Middle frontal gyrus (tissue), 1 donor: ENCODE measurements at regions not wholly inside any gene's neighbourhood (a gene's known extent, or its start where the extent isn't known, plus 50 kb on each side); places are given as distances from the start of the nearest gene placed in this dataset.
"Not testable (repeated sequence)": the region's sequence is repeated elsewhere in the genome, so short reads cannot be mapped to it uniquely, and the experiment has no call there.

Source experiments
- DNase-seq: peaks from one replicate; pipeline ENCODE4 v3.0.0-alpha.2; 2015; ENCODE audit warnings: low spot score; ENCODE audit errors: extremely low spot score

GRCh38 chr12:90512518-90512917, 442.5 kb downstream of the CCER1 start:
- no peak for DNase-seq

GRCh38 chr12:90510948-90511347, 444.0 kb downstream of the CCER1 start:
- DNase-seq: no peak

- DNase-seq: no peak
These were observed 450.2 kb downstream of the CCER1 start for GRCh38 chr12:90504806-90505205.

GRCh38 chr12:90502070-90502469, 452.9 kb downstream of the CCER1 start:
- no peak for DNase-seq

DNA sequence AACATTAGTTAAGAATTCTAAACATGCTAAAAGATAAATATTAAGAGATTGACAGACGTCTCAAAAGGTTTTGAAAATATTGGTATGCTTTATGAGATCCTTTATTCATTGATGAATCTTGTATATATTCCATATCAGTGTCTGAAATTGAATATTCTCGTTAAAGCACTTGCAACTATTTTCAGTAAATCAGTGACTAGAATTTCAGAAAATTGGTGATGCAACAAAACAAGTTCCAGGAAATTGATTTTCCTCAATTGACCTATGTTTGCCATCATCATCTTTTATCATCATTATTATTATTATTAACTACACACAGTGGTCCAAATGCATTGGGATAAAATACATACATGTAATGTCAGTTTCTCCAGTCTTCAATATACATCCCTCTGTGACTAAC, 453.6 kb downstream of the CCER1 start:
- DNase-seq: no peak

- no peak for DNase-seq
These were observed 455.2 kb downstream of the CCER1 start for GRCh38 chr12:90499795-90500194.

DNA sequence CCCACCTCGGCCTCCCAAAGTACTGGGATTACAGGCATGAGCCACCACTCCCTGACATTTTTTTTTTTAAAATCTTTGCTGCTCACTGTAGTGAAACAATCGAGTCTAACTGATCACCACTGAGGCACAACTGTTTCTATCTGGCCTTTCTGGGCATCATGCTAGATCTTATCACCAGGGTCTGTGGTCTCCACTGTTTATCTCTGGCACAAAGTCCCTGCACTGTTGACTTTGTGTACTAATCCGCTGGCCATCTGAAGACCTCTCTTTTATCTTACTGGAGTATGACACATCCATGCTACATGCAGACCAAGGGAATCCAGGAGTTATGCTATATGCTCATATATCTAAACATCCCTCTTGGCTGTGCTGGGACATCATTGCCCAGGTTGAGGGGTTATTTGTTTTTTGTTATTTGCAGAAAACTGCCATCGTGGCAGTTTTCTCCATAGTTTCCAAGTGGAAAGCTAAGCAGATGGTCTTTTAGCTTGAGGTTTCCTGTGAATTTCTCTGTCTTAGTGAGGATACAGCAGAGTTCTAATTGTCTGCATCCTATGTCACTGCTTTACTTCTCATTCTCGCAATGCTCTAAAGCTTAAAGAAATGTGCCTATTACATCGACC, 456.9 kb downstream of the CCER1 start:
- no peak for DNase-seq

- DNase-seq: no peak
These were observed 464.6 kb downstream of the CCER1 start for GRCh38 chr12:90490355-90490754.

- no peak for DNase-seq
These were observed 465.8 kb downstream of the CCER1 start for GRCh38 chr12:90489141-90489540.

DNA sequence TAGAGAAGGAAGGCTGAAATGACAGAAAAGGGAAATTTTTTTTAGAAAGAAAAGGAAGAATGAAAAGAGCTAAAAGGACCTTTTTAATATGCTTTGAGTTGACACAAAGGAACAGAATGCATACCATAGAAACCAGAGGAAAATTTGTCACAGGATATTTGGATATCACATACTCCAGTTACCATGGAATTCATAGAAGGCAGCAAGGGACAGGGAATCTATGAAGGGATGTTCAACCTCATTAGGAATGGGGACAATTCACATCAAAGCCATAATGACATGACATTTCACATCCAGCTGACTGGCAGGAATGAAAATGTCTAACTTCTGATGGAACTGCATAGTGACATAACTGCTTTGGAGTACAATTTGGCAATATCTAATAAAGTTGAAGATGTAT, 469.4 kb downstream of the CCER1 start:
- DNase-seq: no peak

DNA sequence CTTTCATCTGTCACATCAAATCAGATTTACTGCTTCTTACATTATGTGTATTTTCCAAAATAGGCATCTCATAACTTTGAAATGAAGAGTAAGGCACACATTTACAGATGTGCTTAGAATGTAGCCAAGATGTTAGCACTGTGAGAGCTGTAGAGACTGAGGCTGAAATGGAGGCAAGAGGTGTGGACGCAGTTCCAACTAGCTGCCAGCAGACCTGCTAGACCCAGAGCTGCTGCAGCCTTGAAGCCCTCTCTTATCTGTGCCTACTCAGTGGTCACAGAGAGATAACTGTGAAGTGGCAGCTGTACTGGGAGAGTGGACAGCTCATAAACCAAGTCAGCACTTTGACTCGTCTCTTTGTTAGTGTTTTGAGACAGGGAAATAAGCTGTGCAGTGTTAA, 470.9 kb downstream of the CCER1 start:
- DNase-seq: no peak

DNA sequence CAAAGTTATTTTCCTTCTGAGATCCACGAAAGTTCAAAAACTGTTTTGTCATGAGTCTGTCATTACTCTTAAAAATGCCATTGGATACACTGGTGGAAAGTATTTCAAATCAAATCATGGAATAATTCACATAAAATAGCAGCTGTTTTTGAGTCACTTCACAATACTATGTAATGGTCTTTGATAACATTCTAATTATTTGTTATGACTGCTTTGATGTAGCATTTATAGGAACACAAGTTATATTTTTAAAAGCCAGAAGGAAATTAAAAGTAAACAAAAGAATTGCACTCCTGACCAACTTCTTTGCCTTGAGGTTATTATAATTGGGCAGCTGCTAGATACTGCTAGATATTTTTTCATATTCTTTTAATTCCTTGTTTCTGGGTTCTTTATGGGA, 473.2 kb downstream of the CCER1 start:
- DNase-seq: no peak

- DNase-seq: no peak
These were observed 475.7 kb downstream of the CCER1 start for GRCh38 chr12:90479237-90479636.

DNA sequence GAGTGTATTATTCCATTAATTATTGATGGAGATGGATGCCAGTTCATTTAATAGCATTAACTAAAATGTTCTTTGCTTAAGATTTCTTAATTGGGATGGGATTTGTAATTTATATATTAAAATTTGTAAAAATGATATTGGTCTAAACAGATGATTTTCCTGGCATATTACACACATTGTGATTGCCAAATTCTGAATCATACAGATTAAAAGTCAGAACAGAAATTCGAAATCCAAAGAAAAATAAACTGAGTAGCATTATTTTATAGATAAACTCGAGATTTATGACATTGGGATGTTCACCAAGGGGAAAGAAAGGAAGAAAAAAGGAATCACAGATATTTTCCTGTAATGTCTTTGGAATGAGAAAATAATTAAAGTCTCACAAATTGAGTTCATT, 481.1 kb downstream of the CCER1 start:
- DNase-seq: no peak

- DNase-seq: no peak
These were observed 494.3 kb downstream of the CCER1 start for GRCh38 chr12:90460681-90461080.

DNA sequence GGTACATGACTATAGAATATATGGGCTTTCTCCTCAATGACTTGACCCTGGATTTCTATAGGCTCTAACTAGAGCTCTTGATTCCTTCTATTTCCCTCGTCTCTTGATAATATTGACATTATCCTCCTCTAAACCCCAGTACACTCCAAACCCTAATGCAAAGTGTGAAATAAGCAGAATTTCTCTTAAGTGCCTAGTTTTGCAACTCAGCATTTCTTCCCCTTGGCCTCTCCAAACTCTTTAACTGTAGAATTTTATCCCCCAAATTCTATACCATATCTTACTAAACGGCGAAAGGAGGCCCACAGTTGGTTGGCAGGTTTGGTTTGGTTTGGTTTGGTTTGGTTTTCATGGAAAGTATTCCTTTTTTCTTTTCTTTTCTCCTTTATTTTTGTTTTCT, 498.7 kb downstream of the CCER1 start:
- DNase-seq: no peak

DNA sequence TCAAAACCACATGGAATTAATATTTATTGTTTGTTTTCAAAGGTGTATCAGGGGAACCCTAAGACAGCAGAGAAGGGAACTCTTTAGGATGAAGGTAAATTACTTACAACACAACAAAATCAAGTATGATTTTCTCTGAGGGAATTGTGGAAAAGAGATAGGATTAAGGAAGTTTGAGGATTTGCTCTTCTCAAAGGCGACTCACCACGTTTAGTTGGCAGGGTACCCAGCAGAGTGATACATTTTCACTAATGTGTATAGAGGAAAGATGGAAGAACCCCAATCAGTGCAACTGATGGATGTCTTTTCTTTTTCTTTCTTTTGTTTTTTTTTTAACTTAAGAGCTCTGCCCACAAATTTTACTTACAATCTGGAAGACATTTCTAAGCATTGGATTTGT, 499.2 kb downstream of the CCER1 start:
- no peak for DNase-seq

DNA sequence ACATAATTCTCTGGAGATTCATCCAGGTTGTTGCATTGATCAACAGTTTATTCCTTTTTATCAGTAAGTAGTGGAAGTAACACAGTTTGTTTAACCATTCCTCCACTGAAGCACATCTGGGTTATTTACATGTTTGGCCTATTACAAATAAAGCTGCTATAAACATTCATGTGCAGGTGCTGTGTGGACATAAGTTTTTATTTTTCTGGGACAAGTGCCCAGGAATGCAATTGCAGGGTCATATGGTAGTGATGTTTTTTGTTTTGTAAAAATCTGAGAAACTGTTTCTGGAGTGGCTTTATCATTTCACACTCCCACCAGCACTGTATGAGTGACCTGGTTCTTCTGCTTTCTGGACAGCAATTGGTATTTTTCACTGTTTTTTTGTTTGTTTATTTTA, 505.4 kb downstream of the CCER1 start:
- DNase-seq: no peak

- not testable (repeated sequence) for DNase-seq
These were observed 511.5 kb downstream of the CCER1 start for GRCh38 chr12:90443466-90443865.

DNA sequence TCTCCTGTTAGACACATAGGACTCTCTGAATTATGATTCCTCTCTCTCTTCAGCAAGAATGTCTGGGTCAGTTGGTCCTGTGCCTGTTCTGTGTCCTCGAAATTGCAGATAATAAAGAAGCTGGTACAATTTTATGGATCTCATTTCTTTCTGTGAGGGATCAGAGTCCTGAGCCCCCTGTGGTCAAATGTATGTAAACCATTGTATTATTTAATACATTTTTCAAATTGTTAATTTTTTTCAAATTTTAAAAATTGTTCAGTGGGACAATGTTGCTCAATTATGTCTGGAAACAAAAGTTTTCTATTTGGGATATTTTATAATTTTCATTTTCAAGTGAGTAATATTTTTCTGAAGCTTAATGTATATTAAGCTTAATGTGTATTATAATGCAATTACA, 513.5 kb downstream of the CCER1 start:
- DNase-seq: no peak

DNA sequence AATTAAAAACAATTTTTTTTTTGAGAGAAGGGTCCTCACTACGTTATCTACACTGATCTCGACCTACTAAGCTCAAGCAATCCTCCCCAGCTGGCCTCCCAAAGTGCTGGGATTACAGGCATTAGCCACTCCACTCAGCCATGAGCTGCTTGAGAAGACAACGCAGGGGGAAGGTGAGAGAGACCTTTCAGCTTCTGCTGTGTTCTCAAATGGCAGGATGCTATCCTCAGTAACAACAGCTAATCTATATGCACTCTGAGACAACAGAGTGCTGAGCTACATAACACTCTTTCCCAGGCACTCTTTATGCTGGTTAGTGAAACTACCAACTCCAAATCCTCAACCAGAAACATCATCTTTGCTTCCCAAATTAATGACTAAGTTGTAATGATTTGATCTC, 526.1 kb downstream of the CCER1 start:
- DNase-seq: no peak

DNA sequence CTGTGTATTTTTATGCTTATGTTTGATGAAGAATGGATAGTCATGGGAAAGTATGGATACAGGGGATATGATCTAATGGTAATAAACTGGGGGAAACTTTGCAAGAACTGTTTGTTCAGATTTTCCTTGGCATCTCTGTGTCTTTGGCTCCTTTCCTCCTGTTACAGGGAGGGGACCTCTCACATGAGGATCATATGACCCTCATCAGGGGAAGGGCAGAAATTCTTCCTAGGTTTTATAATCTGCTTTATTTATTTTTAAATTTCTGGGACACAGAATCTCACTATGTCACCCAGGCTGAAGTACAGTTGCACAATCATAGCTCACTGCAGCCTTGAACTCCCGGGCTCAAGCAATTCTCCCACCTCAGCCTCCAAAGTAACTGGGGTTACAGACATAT, 526.5 kb downstream of the CCER1 start:
- DNase-seq: no peak

DNA sequence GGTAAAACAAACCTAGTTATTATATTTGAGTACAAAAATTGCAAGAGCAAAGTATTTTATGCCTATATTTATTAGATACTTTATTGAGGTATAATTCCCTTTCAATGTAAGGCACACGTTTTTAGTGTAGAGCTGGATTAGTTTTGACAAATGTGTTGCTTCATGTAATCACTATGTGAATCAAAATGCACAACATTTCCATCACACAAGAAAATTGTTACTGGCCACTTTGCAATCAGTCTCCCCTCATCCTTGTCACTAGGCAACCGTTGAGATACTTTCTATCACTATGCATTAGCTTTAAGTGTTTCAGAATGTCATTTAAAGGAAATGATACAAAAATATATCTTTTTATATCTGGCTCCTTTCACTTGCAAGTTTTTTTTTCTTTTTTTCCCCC, 531.0 kb downstream of the CCER1 start:
- DNase-seq: no peak

DNA sequence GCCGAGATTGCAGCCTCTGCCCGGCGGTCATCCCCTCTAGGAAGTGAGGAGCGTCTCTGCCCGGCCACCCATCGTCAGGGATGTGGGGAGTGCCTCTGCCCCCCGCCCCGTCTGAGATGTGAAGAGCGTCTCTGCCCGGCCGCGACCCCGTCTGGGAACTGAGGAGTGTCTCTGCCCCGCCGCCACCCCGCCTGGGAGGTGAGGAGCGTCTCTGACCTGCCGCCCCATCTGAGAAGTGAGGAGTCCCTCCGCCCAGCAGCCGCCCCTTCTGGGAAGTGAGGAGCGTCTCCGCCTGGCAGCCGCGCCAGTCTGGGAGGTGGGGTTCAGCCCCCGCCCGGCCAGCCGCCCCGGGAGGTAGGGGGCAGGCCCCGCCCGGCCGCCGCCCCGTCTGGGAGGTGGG, 544.0 kb downstream of the CCER1 start:
- DNase-seq: no peak
